Tibial nerve (tissue), 3 donors: ENCODE measurements at regions not wholly inside any gene's neighbourhood (a gene's known extent, or its start where the extent isn't known, plus 50 kb on each side); places are given as distances from the start of the nearest gene placed in this dataset.

ENCODE experiments used
- POLR2A ChIP-seq, 2 donors: fragments of 450-650 bp; IDR thresholded peaks; one replicate each; pipeline ENCODE4 v1.6.1; 2017; ENCODE audit warnings: antibody characterized with exemption in 2 of 2, mild to moderate bottlenecking in 2 of 2, moderate library complexity in 2 of 2
- TF ChIP-seq, protein P1 (sequence below), 5 experiments: fragments of 200-600 bp in 3 of 5; fragments of 450-650 bp in 2 of 5; sonication (generic) in 3 of 5; IDR thresholded peaks; one replicate each; pipeline ENCODE4 v1.5.1; 2016 to 2019; ENCODE audit warnings: antibody characterized with exemption in 5 of 5, mild to moderate bottlenecking in 3 of 5, moderate library complexity in 2 of 5

GRCh38 chr2:2765176-2765800 is 434.2 kb upstream of the MYT1L start:
- TF ChIP-seq, protein P1, sequence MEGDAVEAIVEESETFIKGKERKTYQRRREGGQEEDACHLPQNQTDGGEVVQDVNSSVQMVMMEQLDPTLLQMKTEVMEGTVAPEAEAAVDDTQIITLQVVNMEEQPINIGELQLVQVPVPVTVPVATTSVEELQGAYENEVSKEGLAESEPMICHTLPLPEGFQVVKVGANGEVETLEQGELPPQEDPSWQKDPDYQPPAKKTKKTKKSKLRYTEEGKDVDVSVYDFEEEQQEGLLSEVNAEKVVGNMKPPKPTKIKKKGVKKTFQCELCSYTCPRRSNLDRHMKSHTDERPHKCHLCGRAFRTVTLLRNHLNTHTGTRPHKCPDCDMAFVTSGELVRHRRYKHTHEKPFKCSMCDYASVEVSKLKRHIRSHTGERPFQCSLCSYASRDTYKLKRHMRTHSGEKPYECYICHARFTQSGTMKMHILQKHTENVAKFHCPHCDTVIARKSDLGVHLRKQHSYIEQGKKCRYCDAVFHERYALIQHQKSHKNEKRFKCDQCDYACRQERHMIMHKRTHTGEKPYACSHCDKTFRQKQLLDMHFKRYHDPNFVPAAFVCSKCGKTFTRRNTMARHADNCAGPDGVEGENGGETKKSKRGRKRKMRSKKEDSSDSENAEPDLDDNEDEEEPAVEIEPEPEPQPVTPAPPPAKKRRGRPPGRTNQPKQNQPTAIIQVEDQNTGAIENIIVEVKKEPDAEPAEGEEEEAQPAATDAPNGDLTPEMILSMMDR (IDR thresholded peaks at IDR 0.05): no peak
- TF ChIP-seq POLR2A (IDR thresholded peaks at IDR 0.05): no peak
